Head of caudate nucleus (tissue), 42 donors: ENCODE measurements at regions not wholly inside any gene's neighbourhood (a gene's known extent, or its start where the extent isn't known, plus 50 kb on each side); places are given as distances from the start of the nearest gene placed in this dataset.
"Not testable (repeated sequence)": the region's sequence is repeated elsewhere in the genome, so short reads cannot be mapped to it uniquely, and the experiment has no call there.

Experiments
- DNase-seq, 42 donors: peaks; one replicate each; pipeline versions ENCODE4 v3.0.0 to v3.0.0-alpha.2; 2020 to 2021; ENCODE audit warnings: mixed read lengths in 7 of 42
- intact Hi-C: fragments of 100-400 bp; cut with DNase I; formaldehyde crosslinking; loops from one replicate; pipeline ENCODE4 v1.15.0; 2022

DNA sequence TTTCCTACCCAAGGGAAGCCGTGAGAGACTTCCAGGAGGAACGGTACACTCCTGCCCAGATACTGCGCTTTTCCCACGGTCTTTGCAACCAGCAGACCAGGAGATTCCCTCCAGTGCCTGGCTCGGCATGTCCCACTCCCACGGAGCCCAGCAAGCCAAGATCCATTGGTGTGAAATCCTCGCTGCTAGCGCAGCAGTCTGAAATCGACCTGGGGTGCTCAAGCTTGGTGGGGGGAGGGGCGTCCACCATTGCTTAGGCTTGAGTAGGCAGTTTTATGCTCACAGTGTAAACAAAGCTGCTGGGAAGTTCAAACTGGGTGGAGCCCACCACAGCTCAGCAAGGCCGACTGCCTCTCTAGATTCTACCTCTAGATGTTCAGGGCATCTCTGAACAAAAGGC, 284.8 kb upstream of the FGF13 start:
- intact Hi-C loops: no loop called here
- DNase-seq: no peak

DNA sequence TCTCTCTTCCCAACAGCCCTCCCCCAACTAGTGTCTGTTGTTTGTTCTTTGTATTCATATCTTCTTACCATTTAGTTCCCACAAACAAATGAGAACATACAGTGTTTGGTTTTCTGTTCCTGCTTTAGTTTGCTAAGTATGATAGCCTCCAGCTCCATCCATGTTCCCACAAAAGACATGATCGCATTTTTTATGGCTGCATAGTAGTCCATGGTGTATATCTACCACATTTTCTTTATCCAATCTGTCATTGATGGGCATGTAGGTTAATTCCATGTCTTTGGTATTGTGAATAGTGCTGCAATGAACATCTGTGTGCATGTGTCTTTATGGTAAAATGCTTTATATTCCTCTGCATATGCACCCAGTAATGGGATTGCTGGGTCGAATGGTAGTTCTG, 283.9 kb upstream of the FGF13 start:
- intact Hi-C loops: no loop called here
- no peak for DNase-seq

DNA sequence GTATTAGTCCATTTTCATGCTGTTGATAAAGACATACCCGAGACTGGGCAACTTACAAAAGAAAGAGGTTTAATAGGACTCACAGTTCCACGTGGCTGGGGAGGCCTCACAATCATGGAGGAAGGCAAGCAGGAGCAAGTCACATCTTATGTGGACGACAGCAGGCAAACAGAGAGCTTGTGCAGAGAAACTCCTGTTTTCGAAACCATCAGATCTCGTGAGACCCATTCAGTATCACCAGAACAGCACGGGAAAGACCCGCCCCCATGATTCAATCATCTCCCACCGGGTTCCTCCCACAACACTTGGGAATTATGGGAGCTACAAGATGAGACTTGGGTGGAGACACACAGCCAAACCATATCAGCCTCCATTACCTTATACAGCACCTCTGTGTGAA, 278.9 kb upstream of the FGF13 start:
- intact Hi-C loops, DNase-seq: not testable (repeated sequence)

- intact Hi-C loops: no loop called here
- DNase-seq: no peak
Observed at GRCh38 chrX:138986866-138987265, 275.3 kb upstream of the FGF13 start.

DNA sequence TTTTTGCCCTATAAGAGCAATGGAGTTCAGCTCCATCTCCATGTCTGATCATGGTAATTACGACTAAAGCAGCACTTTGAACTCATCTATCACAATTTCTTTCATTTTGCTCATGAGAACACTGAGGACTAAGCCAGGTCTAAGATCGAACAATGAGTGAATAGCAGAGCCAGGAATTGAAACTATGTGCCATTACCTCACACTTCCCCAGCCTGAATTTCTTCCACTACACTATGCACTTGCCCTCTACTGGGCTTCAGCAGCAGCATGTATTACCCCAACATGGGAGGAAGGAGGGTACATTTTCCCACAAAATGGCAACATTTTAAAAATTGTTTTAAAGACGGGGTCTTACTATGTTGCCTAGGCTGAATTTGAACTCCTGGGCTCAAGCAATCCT, 274.7 kb upstream of the FGF13 start:
- intact Hi-C loops: no loop called here
- DNase-seq: no peak

- intact Hi-C loops: no loop called here
- no peak for DNase-seq
Observed at GRCh38 chrX:138982365-138982764, 270.8 kb upstream of the FGF13 start.

DNA sequence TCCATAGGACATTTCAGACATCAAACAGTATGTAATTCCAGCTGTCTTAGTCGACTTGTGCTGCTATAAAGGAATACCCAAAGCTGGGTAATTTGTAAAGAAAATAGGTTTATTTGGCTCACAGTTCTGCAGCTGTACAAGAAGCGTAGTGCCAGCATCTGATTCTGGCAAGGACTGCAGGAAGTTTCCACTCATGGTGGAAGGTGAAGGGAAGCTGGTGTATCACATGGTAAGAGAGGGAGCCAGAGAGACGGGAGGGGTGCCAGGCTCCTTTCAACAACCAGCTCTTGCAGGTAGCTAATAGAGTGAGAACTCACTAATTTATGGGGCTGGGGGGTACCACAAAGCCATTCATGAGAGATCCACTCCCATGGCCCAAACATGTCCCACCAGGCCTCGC, 253.0 kb upstream of the FGF13 start:
- intact Hi-C loops: no loop called here
- no peak for DNase-seq

DNA sequence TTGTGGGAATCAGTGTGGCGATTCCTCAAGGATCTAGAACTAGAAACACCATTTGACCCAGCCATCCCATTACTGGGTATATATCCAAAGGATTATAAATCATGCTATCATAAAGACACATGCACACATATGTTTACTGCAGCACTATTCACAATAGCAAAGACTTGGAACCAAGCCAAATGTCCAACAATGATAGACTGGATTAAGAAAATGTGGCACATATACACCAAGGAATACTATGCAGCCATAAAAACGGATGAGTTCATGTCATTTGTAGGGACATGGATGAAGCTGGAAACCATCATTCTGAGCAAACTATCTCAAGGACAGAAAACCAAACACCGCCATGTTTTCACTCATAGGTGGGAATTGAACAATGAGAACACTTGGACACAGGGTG, 250.9 kb upstream of the FGF13 start:
- DNase-seq, intact Hi-C loops: not testable (repeated sequence)

GRCh38 chrX:138954976-138955375, 243.5 kb upstream of the FGF13 start:
- intact Hi-C loops: no loop called here
- no peak for DNase-seq

- intact Hi-C loops: no loop called here
- no peak for DNase-seq
Observed at GRCh38 chrX:138946926-138947325, 235.4 kb upstream of the FGF13 start.

DNA sequence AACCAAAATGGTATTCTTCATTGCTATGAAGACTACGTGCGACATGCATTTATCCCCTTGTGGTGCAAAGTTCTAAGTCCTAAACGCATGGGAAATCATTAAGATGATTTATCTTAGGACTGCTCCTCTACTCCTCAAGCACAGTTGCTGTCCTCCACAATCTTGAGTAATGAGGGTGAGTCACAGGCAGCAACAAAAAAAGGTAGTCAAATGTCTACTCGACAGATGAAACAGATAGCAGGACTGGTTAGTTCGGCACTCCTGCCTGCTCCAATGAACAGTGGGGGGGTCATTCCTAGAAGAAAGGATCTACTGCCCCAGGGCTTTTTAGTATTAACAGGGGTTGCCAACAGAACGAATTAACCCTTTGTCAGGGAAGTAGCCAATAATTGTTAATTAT, 233.7 kb upstream of the FGF13 start:
- intact Hi-C loops: no loop called here

DNA sequence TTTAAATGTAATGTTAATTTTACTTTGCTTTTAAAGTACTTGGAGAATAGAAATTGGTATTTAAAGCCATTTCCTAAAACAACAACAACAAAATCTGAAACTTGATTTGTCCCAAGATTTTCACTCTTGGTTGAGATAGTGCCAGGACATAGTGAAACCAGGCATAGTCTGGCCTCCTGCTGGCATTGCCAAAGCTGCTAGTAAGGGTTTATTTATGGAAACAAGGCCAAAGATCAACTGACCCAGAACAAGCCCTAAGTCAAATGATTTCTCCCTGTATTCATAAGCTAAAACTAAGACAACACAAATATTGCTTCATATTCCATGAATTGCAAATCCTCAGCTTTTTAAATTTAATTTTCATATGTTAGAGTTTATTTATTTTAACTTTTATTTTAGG, 227.5 kb upstream of the FGF13 start:
- no peak for DNase-seq

More for the DNA sequence above, 233.7 kb upstream of the FGF13 start:
- no peak for DNase-seq

GRCh38 chrX:138938003-138938402, 226.5 kb upstream of the FGF13 start:
- DNase-seq: no peak
- intact Hi-C loops: no loop called here

More for the DNA sequence above, 227.5 kb upstream of the FGF13 start:
- intact Hi-C loops: no loop called here

- intact Hi-C loops: no loop called here
- DNase-seq: no peak
Observed at GRCh38 chrX:138931212-138931611, 219.7 kb upstream of the FGF13 start.

GRCh38 chrX:138930583-138930945, 219.0 kb upstream of the FGF13 start:
- intact Hi-C loops: no loop called here
- no peak for DNase-seq

GRCh38 chrX:138929926-138930582, 218.5 kb upstream of the FGF13 start:
- DNase-seq: no peak
- intact Hi-C loops: no loop called here

GRCh38 chrX:138928737-138929459, 217.4 kb upstream of the FGF13 start:
- intact Hi-C loops: no loop called here
- DNase-seq: no peak

DNA sequence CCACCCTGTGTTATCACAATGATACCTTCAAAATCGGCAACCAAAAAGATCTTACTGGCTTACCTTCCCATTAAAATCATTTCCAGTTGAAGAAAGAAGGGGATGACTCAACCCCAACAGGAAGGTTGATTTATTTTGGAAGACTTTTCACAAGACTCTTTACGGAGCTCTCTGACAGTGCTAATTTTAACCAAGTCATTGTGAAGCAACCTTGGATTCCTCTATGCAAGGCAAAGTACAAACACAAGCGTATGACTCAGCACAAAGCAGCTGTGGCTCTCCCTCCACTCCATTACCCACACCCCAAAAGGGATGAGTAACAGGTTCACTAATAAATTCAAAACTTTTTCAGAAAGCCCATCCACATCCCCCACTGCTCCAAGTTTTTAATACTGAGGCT, 213.8 kb upstream of the FGF13 start:
- intact Hi-C loops: no loop called here
- DNase-seq: peak in 31 of 42 donors; percentile 1 to 66 (median 24)

DNA sequence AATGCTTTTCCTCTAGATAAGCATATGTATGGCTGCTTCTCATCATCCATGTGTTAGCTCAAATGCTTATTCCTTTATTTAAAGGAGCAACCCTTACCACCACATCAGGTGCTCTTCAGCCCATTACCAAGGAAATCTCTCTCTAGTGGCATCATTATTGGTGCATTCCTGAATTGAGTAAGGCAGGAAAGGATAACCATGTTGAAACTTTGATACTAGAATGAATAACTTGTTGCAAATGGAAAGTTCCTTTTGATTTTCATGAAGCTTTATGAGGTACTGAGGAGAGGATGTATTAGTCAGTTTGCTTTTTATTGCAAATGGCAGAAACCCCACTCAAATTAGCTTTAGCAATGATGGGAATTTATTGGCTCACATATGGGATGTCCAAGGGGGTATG, 212.3 kb upstream of the FGF13 start:
- DNase-seq: no peak
- intact Hi-C loops: no loop called here

- intact Hi-C loops: no loop called here
- DNase-seq: no peak
Observed at GRCh38 chrX:138921031-138921430, 209.5 kb upstream of the FGF13 start.

DNA sequence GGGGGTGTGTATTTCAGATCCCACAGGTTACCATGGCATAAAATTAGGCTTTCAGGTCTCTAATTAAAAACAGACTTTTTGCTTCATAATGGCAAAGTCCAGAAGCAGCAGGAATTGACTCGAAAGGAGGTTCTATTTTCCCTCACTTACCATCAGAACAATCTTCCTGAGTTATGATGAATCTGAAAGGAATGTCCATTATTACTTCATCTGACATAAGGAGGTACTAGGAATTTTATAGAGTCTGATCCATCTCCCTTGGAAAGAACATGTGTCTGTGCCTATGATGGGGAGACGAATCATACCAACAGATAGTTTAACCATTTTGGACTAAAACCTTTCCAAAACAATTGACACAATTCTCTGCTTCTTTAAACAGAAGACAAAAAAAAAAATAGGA, 206.3 kb upstream of the FGF13 start:
- intact Hi-C loops: no loop called here
- no peak for DNase-seq
